Tibial nerve (tissue), 4 donors: ENCODE measurements at regions not wholly inside any gene's neighbourhood (a gene's known extent, or its start where the extent isn't known, plus 50 kb on each side); places are given as distances from the start of the nearest gene placed in this dataset.

ENCODE experiments used
- DNase-seq, 2 donors: peaks; one replicate each; pipeline ENCODE4 v3.0.0-alpha.2; 2019; ENCODE audit warnings: low spot score in 2 of 2
- H3K27ac ChIP-seq, 4 donors: fragments of 200-600 bp; sonication (generic) in 3 of 4; one replicate each; pipeline ENCODE4 v1.5.1; 2017 to 2019; ENCODE audit warnings: mild to moderate bottlenecking in 1 of 4
- H3K27me3 ChIP-seq, 2 donors: fragments of 200-600 bp; sonication (generic) in 1 of 2; one replicate each; pipeline versions ENCODE4 v1.5.1 to v1.6.0; 2017 to 2019
- H3K36me3 ChIP-seq, 3 donors: fragments of 200-600 bp; sonication (generic); one replicate each; pipeline ENCODE4 v1.5.1; 2018 to 2019
- H3K4me1 ChIP-seq, 4 donors: fragments of 200-600 bp; sonication (generic) in 3 of 4; one replicate each; pipeline ENCODE4 v1.5.1; 2017 to 2019
- H3K4me3 ChIP-seq, 4 donors: fragments of 200-600 bp; sonication (generic) in 3 of 4; one replicate each; pipeline ENCODE4 v1.5.1; 2017 to 2019; ENCODE audit warnings: mild to moderate bottlenecking in 1 of 4, moderate library complexity in 1 of 4
- H3K9me3 ChIP-seq, 4 donors: fragments of 200-600 bp; sonication (generic) in 3 of 4; one replicate each; pipeline ENCODE4 v1.5.1; 2017 to 2019
- EP300 ChIP-seq, 2 donors: sonication (generic); formaldehyde crosslinking; IDR thresholded peaks; one replicate each; pipeline ENCODE4 v1.6.1; 2017; ENCODE audit warnings: antibody characterized with exemption in 2 of 2, mild to moderate bottlenecking in 1 of 2
- POLR2A ChIP-seq, 2 donors: fragments of 450-650 bp; IDR thresholded peaks; one replicate each; pipeline ENCODE4 v1.6.1; 2017; ENCODE audit warnings: antibody characterized with exemption in 2 of 2, mild to moderate bottlenecking in 2 of 2, moderate library complexity in 2 of 2
- WGBS, 2 donors: methylation state at CpG; one replicate each; pipeline ENCODE4 v1.1.5; 2018; 5-methylcytosine and 5-hydroxymethylcytosine counted together
- TF ChIP-seq, protein P1 (sequence below), 5 experiments: fragments of 200-600 bp in 3 of 5; fragments of 450-650 bp in 2 of 5; sonication (generic) in 3 of 5; IDR thresholded peaks; one replicate each; pipeline ENCODE4 v1.5.1; 2016 to 2019; ENCODE audit warnings: antibody characterized with exemption in 5 of 5, mild to moderate bottlenecking in 3 of 5, moderate library complexity in 2 of 5

DNA sequence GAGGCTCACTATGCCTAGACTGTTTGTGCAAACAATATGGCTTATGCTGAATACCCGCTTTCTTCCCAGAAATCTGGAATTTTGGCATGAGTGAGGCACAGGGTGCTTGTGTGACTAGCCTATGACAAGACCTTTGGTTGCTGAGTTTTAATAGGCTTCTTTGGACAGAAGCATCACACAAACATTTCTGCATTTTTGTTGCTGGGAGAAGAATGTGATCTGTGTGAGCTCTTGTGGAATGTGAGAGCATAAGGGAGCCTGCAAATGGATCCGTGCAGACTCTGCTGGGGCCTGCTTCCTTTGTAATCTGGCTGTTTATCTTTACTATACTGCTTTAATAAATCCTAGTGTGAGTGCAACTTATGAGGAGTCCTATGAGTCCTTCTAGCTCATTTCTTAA lies 83.0 kb upstream of the ZDHHC17 start:
- DNase-seq = no peak
- Histone ChIP-seq H3K27ac (no peak overlapping the region), H3K36me3 (no peaks in the 10 kb centered on the region), H3K4me3 (no peak overlapping the region), H3K27me3 (no peaks in the 10 kb centered on the region), H3K4me1 (peaks cover 0 to 13% (median 0%) of the 10 kb centered on the region in 4 donors), H3K9me3 (no peaks in the 10 kb centered on the region)
- TF ChIP-seq POLR2A (IDR thresholded peaks at IDR 0.05) (no peak), EP300 (IDR thresholded peaks at IDR 0.05) (no peak)
- TF ChIP-seq, protein P1, sequence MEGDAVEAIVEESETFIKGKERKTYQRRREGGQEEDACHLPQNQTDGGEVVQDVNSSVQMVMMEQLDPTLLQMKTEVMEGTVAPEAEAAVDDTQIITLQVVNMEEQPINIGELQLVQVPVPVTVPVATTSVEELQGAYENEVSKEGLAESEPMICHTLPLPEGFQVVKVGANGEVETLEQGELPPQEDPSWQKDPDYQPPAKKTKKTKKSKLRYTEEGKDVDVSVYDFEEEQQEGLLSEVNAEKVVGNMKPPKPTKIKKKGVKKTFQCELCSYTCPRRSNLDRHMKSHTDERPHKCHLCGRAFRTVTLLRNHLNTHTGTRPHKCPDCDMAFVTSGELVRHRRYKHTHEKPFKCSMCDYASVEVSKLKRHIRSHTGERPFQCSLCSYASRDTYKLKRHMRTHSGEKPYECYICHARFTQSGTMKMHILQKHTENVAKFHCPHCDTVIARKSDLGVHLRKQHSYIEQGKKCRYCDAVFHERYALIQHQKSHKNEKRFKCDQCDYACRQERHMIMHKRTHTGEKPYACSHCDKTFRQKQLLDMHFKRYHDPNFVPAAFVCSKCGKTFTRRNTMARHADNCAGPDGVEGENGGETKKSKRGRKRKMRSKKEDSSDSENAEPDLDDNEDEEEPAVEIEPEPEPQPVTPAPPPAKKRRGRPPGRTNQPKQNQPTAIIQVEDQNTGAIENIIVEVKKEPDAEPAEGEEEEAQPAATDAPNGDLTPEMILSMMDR (IDR thresholded peaks at IDR 0.05) = no peak
- 38 to 48% methylated on average over 2 of the region's 2 CpGs for WGBS, 2 donors

DNA sequence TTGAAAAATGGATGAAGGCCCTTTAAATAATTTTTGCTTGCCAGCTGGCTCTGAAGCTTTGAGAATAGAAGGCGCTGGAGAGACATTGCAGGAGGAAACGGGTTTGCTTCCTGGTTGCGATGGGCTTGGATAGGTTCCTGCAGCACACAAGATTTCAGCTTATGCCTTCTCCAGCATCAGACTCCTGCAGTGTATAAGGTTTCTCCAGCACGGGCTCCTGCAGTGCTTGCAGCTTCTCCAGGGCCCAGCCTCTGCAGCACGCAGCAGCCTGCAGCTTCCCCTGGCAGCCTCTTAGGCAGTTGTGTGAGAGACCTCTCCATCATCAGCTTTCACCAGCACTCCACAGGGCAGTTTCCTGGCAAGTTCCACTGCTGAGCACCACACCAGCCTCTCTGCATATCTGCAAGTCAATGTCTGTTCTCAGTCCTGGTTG lies 78.7 kb upstream of the ZDHHC17 start:
- no peaks in the 10 kb centered on the region for H3K36me3 ChIP-seq
- no peaks in the 10 kb centered on the region for H3K9me3 ChIP-seq
- no peaks in the 10 kb centered on the region for H3K27me3 ChIP-seq
- no peak for TF ChIP-seq POLR2A (IDR thresholded peaks at IDR 0.05)
- TF ChIP-seq EP300 (IDR thresholded peaks at IDR 0.05) = no peak
- H3K4me1 ChIP-seq = peaks cover 0 to 23% (median 3%) of the 10 kb centered on the region in 4 donors
- H3K27ac ChIP-seq = no peak overlapping the region
- no peak overlapping the region for H3K4me3 ChIP-seq
- 0 to 4% methylated on average over 5 of the region's 5 CpGs for WGBS, 2 donors
- DNase-seq = no peak

DNA sequence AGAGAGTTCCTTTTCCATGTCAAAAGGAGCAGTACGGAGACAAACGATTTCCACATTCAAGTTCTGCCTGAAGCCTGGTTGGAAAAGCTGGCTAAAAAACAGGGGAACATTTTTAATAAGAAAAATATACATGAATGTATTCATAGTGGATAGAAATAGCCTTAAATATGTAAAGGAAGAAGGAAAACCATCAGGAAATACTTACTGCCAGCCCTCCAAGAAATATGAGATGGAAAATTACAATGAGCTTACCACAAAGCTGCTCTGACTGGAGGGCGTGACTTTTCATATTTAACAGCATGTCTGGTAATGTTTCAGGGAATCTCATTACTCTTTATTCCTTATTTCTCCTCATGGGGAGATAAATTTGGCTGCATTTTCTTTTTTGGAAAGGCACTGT lies 75.9 kb upstream of the ZDHHC17 start:
- DNase-seq = no peak
- H3K36me3 ChIP-seq = no peaks in the 10 kb centered on the region
- H3K4me1 ChIP-seq = peaks cover 0 to 19% (median 3%) of the 10 kb centered on the region in 4 donors
- no peak for TF ChIP-seq EP300 (IDR thresholded peaks at IDR 0.05)
- TF ChIP-seq, protein P1 (IDR thresholded peaks at IDR 0.05) = no peak
- TF ChIP-seq POLR2A (IDR thresholded peaks at IDR 0.05) = no peak
- no peaks in the 10 kb centered on the region for H3K9me3 ChIP-seq
- H3K4me3 ChIP-seq = no peak overlapping the region
- peak overlapping the region in 1 of 4 donors; percentile 14 for H3K27ac ChIP-seq
- H3K27me3 ChIP-seq = no peaks in the 10 kb centered on the region
- WGBS, 2 donors = 27 to 29% methylated on average over 3 of the region's 3 CpGs

DNA sequence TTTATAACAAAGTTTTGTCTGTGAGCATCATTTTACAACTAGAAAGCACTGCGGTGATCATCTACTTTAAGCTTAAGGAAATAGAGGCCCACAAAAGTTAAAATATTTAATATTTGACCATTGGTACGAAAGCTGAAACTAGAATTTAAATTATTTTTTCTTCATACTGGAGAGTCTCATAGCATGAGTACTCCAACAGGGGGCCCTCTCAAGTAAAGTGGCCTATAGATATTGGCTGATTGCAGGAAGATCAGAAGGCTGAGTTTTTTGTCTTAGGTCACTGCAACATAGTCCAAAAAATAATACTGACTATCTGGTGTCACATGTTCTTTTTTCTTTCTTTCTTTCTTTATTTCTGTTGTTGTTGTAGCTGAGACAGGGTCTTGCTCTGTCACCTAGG lies 75.3 kb upstream of the ZDHHC17 start:
- no peak for TF ChIP-seq POLR2A (IDR thresholded peaks at IDR 0.05)
- TF ChIP-seq, protein P1 (IDR thresholded peaks at IDR 0.05) = peak in 1 of 5 experiments; percentile 8
- H3K36me3 ChIP-seq = no peaks in the 10 kb centered on the region
- no peak overlapping the region for H3K4me3 ChIP-seq
- WGBS, 2 donors = 85% methylated on average over 2 of the region's 2 CpGs
- H3K4me1 ChIP-seq = peaks cover 0 to 19% (median 3%) of the 10 kb centered on the region in 4 donors
- H3K27ac ChIP-seq = no peak overlapping the region
- H3K27me3 ChIP-seq = no peaks in the 10 kb centered on the region
- H3K9me3 ChIP-seq = no peaks in the 10 kb centered on the region
- DNase-seq = no peak

GRCh38 chr12:76690921-76691700 lies 72.8 kb upstream of the ZDHHC17 start:
- TF ChIP-seq, protein P1 (IDR thresholded peaks at IDR 0.05) = no peak
- TF ChIP-seq POLR2A (IDR thresholded peaks at IDR 0.05) (no peak), EP300 (IDR thresholded peaks at IDR 0.05) (peak in 1 of 2 donors; percentile 13)
- Histone ChIP-seq H3K4me1 (peaks cover 0 to 10% (median 3%) of the 10 kb centered on the region in 4 donors), H3K27ac (no peak overlapping the region), H3K36me3 (no peaks in the 10 kb centered on the region), H3K9me3 (no peaks in the 10 kb centered on the region), H3K27me3 (no peaks in the 10 kb centered on the region), H3K4me3 (no peak overlapping the region)
- WGBS, 2 donors = 76 to 79% methylated on average over 6 of the region's 6 CpGs
- no peak for DNase-seq
